ENCODE measurements at regions not wholly inside any gene's neighbourhood (a gene's known extent, or its start where the extent isn't known, plus 50 kb on each side); places are given as distances from the start of the nearest gene placed in this dataset.

GRCh38 chr13:47407808-47408207 lies 511.0 kb upstream of the HTR2A start:
- no peak overlapping the region for H3K4me3 ChIP-seq (ENCODE audit: low read depth, low read length)
- no peak for TF ChIP-seq CTCF (IDR thresholded peaks at IDR 0.05; ENCODE audit: borderline replicate concordance, insufficient read depth, low read depth, low read length)

- H3K4me3 ChIP-seq (ENCODE audit: low read depth, low read length), result no peak overlapping the region
- no peak for TF ChIP-seq CTCF (IDR thresholded peaks at IDR 0.05; ENCODE audit: borderline replicate concordance, insufficient read depth, low read depth, low read length)
Observed at GRCh38 chr13:47399599-47399998, 502.7 kb upstream of the HTR2A start.

- no peak for TF ChIP-seq CTCF (IDR thresholded peaks at IDR 0.05; ENCODE audit: borderline replicate concordance, insufficient read depth, low read depth, low read length)
- no peak overlapping the region for H3K4me3 ChIP-seq (ENCODE audit: low read depth, low read length)
Observed at GRCh38 chr13:47397739-47398138, 500.9 kb upstream of the HTR2A start.

- TF ChIP-seq CTCF (IDR thresholded peaks at IDR 0.05; ENCODE audit: borderline replicate concordance, insufficient read depth, low read depth, low read length), result no peak
- H3K4me3 ChIP-seq (ENCODE audit: low read depth, low read length), result no peak overlapping the region
Observed at GRCh38 chr13:47396915-47397314, 500.1 kb upstream of the HTR2A start.

GRCh38 chr13:47374741-47375140 lies 477.9 kb upstream of the HTR2A start:
- no peak for TF ChIP-seq CTCF (IDR thresholded peaks at IDR 0.05; ENCODE audit: borderline replicate concordance, insufficient read depth, low read depth, low read length)
- H3K4me3 ChIP-seq (ENCODE audit: low read depth, low read length), result no peak overlapping the region

- no peak overlapping the region for H3K4me3 ChIP-seq (ENCODE audit: low read depth, low read length)
- no peak for TF ChIP-seq CTCF (IDR thresholded peaks at IDR 0.05; ENCODE audit: borderline replicate concordance, insufficient read depth, low read depth, low read length)
Observed at GRCh38 chr13:47372751-47373150, 475.9 kb upstream of the HTR2A start.

- no peak overlapping the region for H3K4me3 ChIP-seq (ENCODE audit: low read depth, low read length)
- TF ChIP-seq CTCF (IDR thresholded peaks at IDR 0.05; ENCODE audit: borderline replicate concordance, insufficient read depth, low read depth, low read length), result no peak
Observed at GRCh38 chr13:47351798-47352197, 454.9 kb upstream of the HTR2A start.

Measured in GM12875 (cell line).